Left ventricle myocardium inferior (tissue), 1 donor: ENCODE measurements at regions not wholly inside any gene's neighbourhood (a gene's known extent, or its start where the extent isn't known, plus 50 kb on each side); places are given as distances from the start of the nearest gene placed in this dataset.

Experiments used
- DNase-seq: peaks from one replicate; pipeline ENCODE4 v3.0.0-alpha.2; 2020
- H3K27ac ChIP-seq: fragments of 200-600 bp; replicated peaks from 2 replicates; pipeline ENCODE4 v1.8.0; 2021
- H3K27me3 ChIP-seq: fragments of 200-600 bp; 2 replicates; pipeline ENCODE4 v1.8.0; 2021; ENCODE audit warnings: low read depth
- H3K36me3 ChIP-seq: fragments of 200-600 bp; 2 replicates; pipeline ENCODE4 v1.8.0; 2021
- H3K4me1 ChIP-seq: fragments of 200-600 bp; 2 replicates; pipeline ENCODE4 v1.8.0; 2021
- H3K4me3 ChIP-seq: fragments of 200-600 bp; 2 replicates; pipeline ENCODE4 v1.8.0; 2021; ENCODE audit warnings: mild to moderate bottlenecking, moderate library complexity
- H3K9me3 ChIP-seq: fragments of 200-600 bp; replicated peaks from 2 replicates; pipeline ENCODE4 v1.8.0; 2021
- intact Hi-C: fragments of 100-400 bp; cut with micrococcal nuclease; formaldehyde crosslinking; loops from one replicate; pipeline ENCODE4 v1.11.0; 2022
- TF ChIP-seq, protein P1 (sequence below): fragments of 200-600 bp; IDR thresholded peaks from 2 replicates; pipeline ENCODE4 v1.8.0; 2021; ENCODE audit warnings: antibody characterized with exemption, mild to moderate bottlenecking, borderline replicate concordance
- donor health status: DM: no; HTN: yes; CAD: no; lungs with severe emphysema.

DNA sequence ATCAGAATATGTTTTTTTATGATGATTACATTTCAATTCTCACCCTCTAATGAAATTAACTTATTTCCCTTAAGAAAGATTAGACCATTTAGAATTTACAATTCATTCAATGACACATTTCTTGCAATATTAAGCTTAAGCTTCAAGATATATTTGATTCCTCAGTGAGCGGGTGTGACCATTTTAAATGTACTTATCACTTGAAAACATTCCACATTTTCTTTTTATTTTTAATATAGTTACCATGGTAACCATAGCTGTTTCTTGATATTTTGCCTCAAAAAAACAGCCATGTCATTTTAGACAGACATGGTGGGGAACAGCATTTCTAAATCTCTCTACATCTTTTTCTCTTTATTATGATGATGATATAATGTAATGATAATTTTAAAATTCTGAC is 1029.0 kb upstream of the B3GALT2 start:
- DNase-seq, result no peak
- no peaks in the 10 kb centered on the region for H3K27me3 ChIP-seq
- H3K36me3 ChIP-seq, result no peaks in the 10 kb centered on the region
- H3K4me1 ChIP-seq, result no peaks in the 10 kb centered on the region
- TF ChIP-seq, protein P1, sequence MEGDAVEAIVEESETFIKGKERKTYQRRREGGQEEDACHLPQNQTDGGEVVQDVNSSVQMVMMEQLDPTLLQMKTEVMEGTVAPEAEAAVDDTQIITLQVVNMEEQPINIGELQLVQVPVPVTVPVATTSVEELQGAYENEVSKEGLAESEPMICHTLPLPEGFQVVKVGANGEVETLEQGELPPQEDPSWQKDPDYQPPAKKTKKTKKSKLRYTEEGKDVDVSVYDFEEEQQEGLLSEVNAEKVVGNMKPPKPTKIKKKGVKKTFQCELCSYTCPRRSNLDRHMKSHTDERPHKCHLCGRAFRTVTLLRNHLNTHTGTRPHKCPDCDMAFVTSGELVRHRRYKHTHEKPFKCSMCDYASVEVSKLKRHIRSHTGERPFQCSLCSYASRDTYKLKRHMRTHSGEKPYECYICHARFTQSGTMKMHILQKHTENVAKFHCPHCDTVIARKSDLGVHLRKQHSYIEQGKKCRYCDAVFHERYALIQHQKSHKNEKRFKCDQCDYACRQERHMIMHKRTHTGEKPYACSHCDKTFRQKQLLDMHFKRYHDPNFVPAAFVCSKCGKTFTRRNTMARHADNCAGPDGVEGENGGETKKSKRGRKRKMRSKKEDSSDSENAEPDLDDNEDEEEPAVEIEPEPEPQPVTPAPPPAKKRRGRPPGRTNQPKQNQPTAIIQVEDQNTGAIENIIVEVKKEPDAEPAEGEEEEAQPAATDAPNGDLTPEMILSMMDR, result no peak
- no peak overlapping the region for H3K27ac ChIP-seq
- intact Hi-C loops, result no loop called here
- no peaks in the 10 kb centered on the region for H3K9me3 ChIP-seq
- H3K4me3 ChIP-seq, result no peak overlapping the region

DNA sequence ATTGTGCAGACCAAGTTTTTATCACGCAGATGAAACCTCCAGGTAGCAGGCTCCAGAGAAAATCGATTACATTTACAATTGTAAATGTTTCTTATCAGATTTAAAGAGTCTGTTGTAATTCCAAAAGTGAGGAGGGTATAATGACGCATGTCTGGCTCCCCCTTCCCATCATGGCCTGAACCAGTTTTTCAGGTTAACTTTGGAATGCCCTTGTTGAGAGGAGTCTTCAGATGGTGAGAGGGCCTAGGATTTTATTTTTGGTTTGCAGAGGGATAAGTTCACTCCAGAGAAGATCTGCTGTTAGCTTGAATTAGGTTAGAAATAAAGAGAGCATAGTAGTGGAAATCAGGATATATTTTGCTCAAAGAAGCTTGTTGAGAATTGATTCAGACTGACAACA is 1028.3 kb upstream of the B3GALT2 start:
- H3K36me3 ChIP-seq, result no peaks in the 10 kb centered on the region
- TF ChIP-seq, protein P1, result no peak

DNA sequence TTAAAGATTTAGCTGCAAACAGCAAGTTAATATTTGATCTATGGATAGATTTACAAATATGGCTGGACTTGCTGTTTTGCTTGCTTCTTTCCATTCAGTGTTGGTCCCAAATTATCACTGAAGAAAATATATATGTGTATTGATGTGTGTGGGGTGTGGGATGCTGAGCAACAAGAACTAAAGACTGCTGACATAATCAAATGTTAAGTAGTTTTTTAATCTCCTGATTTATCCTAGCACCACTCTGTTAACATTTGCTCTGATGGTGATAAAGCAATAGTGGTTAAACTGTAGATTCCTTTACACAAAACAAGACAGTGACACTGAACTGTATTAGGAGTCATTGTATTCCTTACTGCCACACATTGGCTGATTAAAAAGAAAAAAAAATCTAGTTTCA is 1023.5 kb upstream of the B3GALT2 start:
- Histone ChIP-seq H3K36me3 (no peaks in the 10 kb centered on the region), H3K4me1 (no peaks in the 10 kb centered on the region), H3K4me3 (no peak overlapping the region), H3K9me3 (no peaks in the 10 kb centered on the region), H3K27me3 (no peaks in the 10 kb centered on the region), H3K27ac (no peak overlapping the region)
- intact Hi-C loops, result no loop called here
- TF ChIP-seq, protein P1, result no peak
- no peak for DNase-seq

More for the DNA sequence above, 1028.3 kb upstream of the B3GALT2 start:
- intact Hi-C loops, result no loop called here
- Histone ChIP-seq H3K9me3 (no peaks in the 10 kb centered on the region), H3K27me3 (no peaks in the 10 kb centered on the region), H3K4me1 (no peaks in the 10 kb centered on the region), H3K4me3 (no peak overlapping the region), H3K27ac (no peak overlapping the region)
- no peak for DNase-seq

DNA sequence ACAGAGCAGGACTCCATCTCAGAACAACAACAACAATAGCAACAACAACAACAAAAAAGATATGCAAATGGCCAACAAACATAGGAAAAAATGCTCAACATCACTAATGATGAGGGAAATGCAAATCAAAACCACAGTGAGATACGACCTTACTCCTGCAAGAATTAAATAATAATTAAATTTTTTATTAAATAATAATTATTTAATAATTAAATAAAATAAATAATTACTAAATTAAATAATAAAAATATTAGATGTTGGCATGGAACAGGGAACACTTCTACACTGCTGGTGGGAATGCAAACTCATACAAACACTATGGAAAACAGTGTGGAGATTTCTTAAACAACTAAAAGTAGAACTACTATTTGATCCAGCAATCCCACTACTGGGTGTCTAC is 1022.3 kb upstream of the B3GALT2 start:
- H3K27ac ChIP-seq, result no peak overlapping the region
- no peaks in the 10 kb centered on the region for H3K36me3 ChIP-seq
- TF ChIP-seq, protein P1, result no peak
- intact Hi-C loops, result no loop called here
- no peak overlapping the region for H3K4me3 ChIP-seq
- no peaks in the 10 kb centered on the region for H3K9me3 ChIP-seq
- no peaks in the 10 kb centered on the region for H3K4me1 ChIP-seq
- DNase-seq, result no peak
- H3K27me3 ChIP-seq, result no peaks in the 10 kb centered on the region

DNA sequence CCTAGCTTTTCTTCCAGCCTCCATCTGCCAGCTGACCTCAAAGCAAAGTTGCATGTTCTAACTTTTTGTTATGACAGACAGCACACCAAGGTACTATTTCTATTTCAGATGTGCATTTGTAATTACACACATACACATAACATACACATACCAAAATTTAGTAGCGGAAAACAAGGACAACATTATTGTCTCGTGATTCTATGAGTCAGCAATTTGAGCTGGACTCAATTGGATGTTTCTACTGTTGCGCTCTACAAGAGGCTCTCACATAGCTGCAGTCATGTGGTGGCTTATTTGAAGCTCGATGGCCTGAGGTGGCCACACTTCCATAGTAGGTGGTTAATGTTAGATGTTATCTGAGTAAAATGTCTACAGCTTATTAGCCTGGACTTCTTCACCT is 1010.1 kb upstream of the B3GALT2 start:
- H3K27me3 ChIP-seq, result no peaks in the 10 kb centered on the region
- TF ChIP-seq, protein P1, result no peak
- no peak overlapping the region for H3K4me3 ChIP-seq
- no peaks in the 10 kb centered on the region for H3K9me3 ChIP-seq
- H3K4me1 ChIP-seq, result no peaks in the 10 kb centered on the region
- H3K27ac ChIP-seq, result no peak overlapping the region
- no peaks in the 10 kb centered on the region for H3K36me3 ChIP-seq
- intact Hi-C loops, result no loop called here
- no peak for DNase-seq

DNA sequence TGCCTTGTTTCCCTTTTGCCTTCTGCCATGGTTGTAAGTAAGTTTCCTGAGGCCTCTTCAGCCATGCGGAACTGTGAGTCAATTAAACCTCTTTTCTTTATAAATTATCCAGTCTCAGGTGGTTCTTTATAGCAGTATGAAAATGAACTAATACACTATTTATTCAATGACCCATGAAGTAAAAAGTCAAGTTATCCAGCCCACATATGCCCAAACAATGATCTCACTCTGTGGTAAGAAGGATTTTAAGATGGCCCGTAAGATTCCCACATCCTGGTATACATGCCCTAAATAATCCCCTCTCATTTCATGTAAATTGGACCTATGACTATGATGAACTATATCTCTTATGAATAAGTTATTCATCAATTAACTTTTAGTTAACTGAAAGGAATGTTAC is 1008.3 kb upstream of the B3GALT2 start:
- intact Hi-C loops, result no loop called here
- H3K27ac ChIP-seq, result no peak overlapping the region
- H3K4me1 ChIP-seq, result no peaks in the 10 kb centered on the region
- no peak overlapping the region for H3K4me3 ChIP-seq
- TF ChIP-seq, protein P1, result no peak
- no peaks in the 10 kb centered on the region for H3K9me3 ChIP-seq
- no peak for DNase-seq
- no peaks in the 10 kb centered on the region for H3K36me3 ChIP-seq
- no peaks in the 10 kb centered on the region for H3K27me3 ChIP-seq
